GM18507 (cell line): ENCODE measurements at regions not wholly inside any gene's neighbourhood (a gene's known extent, or its start where the extent isn't known, plus 50 kb on each side); places are given as distances from the start of the nearest gene placed in this dataset.
"Not testable (repeated sequence)": the region's sequence is repeated elsewhere in the genome, so short reads cannot be mapped to it uniquely, and the experiment has no call there.

ENCODE experiments used
- DNase-seq: peaks from one replicate; pipeline ENCODE4 v3.0.0; 2011; ENCODE audit warnings: low read depth; ENCODE audit not compliant: insufficient read length; ENCODE audit errors: extremely low spot score
- FAIRE-seq: peaks from 2 replicates; lab custom pipeline; 2011; peaks lifted over from hg19 to GRCh38; lab: Jason Lieb, UNC

DNA sequence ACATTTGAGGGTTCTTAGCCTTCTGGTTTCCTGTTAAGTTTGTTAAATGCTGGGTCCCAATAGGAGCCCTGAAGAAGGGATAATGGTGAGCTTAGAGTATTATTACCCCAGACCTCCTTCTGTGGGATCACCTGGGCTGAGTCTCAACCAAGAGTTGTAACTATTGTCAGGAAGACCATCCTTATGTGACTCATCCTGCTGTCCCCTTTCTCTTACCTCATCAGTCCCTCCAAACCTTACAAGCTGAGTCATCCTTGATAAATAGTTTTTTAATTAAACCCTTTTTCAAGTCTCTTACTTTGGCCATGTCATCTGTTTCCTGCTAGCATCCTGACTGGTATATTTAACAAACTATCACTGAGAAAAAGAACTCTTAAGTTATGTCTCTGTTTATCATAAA is 502.8 kb downstream of the LRRC70 start:
- no peak for DNase-seq
- no peak for FAIRE-seq

DNA sequence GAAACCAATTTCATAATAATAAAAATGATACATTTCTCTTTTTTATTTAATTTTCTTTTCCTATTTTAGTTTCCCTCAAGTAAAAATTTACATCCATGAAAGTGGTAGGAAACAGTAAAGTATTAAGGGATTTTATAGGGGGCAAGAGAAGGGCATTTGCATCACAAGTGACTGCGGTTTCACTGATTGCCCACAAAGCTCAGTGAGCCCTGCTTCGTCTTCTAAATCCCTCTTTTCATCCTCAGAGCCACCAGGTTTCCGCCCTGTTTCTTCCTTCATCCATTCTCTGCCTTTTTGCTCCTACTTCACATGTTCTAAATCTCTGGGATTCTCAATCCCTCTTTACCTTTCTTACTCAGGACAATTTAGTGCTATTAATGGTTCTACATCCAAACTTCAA is 491.4 kb downstream of the LRRC70 start:
- DNase-seq (no peak), FAIRE-seq (no peak)

DNA sequence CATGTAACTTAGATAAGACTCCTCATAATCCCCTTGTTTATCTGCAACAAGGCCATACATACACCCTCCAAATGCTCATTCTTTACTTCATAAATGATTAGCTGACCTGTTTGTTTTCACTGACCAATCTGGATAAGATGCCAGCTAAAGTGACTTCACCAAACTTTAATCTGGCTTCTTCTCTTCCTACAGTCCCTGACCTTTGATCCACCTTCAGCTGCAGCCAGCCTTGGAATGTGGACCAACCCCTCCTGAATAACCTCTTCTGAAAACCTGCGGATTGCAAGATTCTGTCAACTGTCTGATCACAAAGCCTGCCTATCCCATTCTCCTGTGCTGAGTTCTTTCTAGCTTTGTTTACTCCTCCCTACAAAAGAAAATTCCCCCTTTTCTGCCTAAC is 476.8 kb downstream of the LRRC70 start:
- no peak for DNase-seq
- FAIRE-seq: no peak

DNA sequence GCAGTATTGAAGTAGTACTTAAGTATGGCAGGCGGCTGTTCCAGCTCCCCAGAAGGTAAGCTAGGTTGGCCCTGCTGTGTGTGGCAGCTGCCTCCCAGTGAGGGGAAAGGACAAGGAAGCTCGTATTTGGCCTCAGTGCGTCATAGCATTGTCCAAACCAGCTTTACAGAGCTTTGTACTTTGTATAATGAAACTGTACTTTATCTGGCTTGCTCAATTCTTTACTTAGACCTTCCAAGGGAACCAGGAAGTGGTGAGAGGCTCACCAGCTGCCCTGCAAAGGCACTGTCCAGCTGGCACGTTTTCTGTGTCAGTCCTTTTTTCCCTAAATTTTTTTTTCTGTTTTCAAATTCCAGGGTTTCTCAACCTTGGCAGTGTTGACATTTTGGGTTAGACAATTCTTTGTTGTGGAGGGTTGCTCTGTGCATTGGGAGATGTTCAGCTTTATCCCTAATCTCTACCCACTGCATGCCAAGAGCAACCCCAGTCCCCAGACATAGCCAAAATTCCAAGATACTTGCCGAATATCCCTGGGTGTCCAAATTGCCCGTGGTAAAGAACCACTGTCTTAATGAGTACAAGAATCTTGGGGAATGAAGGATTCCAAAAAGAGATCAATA is 474.5 kb downstream of the LRRC70 start:
- DNase-seq: no peak
- no peak for FAIRE-seq

DNA sequence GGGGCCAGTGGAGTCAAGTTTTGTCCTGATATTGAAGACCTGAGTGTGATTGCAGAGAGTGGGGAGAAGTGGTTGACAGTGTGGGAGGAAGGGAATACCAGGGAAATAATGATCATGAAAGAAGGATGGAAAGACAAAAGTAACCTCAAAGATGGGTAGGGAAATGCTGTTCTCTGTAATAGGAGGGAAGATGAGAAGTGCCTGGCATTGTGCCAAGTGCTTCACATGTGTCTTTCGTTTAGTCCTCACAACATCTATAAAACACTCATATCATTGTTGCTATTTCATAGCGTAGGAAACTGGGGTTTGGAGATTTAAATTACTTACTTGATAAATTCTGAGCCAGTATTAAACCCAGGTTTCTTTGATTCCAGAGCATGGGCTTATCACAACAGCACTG is 472.3 kb downstream of the LRRC70 start:
- no peak for FAIRE-seq
- DNase-seq: no peak

DNA sequence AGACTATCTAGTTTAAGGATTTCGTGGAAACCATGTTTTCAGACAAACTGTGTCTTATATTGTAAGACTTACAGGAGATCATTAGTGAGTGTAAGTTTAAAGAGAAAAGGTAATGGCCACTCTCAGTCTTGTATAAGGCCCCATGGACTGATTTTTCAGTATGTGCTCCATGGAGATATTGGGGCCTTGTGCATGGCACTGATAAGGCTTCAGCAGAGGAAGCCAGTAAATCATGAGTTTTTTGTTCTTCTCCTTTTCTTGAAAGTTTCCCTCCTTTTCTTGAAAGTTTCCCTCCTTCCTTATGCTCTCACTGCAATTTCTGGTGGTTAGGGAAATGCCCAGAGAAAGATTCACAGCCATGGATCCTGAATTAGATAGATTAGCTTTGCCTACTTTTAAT is 471.3 kb downstream of the LRRC70 start:
- DNase-seq (no peak), FAIRE-seq (no peak)

DNA sequence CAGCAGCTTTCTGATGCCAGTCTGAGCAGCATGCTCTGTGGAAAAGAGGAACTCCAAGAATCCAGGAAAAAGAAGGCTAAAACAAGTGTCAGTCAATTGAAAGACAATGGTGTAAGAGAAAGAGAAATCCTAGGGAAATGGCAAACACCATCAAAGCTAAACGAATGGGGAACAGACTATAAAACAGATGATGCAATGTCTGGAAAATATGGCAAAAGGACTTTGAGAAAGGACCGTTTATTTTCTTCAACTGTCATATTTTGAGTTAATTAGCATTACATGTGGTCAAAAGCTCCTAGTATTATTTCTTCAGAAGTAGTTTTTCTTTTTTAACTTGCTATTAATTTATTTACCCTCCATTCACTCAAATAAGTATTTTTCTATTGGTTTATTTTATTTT is 465.2 kb downstream of the LRRC70 start:
- DNase-seq (no peak), FAIRE-seq (no peak)

DNA sequence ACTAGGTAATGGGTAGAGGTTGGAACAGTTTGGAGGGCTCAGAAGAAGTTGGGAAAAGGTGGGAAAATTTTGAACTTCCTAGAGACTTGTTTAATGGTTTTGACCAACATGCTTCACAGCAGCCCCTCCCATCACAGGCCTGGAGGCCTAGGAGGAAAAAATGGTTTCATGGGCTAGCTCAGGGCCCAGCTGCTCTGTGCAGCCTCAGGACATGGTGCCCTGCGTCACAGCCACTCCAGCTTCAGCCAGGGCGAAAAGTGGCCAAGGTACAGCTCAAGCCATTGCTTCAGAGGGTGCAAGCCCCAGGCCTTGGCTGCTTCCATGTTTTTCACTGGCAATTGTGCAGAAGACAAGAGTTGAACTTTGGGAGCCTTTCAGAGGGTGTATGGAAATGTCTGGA is 453.7 kb downstream of the LRRC70 start:
- DNase-seq (no peak), FAIRE-seq (no peak)

DNA sequence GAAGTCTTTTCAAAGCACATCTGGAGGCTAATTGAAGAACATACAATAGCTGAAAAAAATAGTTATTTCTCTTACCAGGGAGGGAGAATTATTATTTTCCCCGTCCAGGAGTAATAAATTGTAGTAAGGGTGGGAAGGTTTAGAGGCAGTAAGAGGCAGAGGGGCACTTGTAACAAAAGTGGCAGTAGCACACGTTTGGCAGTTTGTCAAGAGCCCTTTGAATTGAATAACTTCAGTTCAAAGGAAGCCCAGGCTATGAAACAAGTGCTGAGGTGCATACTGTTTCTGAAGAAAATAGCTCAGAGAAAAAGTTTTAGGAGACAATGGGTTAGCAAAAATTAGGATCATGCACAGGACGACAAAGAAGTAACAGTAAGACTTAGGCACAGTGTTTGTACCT is 451.3 kb downstream of the LRRC70 start:
- DNase-seq: no peak
- no peak for FAIRE-seq

DNA sequence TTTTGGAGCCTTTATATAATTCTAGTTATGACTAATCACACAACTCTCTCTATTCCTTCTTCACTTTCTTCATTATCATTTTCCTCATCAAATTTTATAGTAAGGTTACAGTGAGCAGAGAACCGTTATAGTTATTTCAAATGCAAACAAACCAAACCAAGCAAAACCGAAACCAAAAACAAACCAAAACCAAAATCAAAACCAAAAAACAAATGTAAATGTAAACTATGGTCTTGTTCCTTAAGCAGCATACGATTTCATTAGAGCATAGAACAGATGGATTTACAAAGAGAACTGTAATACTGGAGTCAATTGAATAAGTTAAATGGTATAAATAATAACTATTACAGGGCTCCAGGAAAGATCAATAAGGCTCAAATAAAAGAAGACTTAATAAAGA is 447.1 kb downstream of the LRRC70 start:
- DNase-seq (no peak), FAIRE-seq (peak; percentile 64)

DNA sequence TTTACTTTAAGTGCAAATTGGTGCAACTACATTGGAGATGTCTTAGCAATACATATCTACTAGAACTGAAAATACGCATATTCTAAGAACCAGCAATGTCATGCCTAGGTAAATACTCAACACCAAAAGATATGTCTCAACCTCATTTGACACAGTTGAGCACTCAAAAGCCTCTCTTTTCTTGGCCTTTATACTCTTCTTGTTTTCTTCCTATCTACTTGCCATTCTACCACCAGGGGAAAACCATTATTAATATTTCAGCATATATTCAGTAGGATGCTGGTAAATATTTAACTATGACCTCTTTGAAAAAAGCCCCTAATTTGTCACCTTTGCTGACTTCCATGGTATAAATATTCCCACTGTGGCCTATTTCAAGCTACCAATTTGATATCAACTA is 443.8 kb downstream of the LRRC70 start:
- no peak for DNase-seq
- no peak for FAIRE-seq

DNA sequence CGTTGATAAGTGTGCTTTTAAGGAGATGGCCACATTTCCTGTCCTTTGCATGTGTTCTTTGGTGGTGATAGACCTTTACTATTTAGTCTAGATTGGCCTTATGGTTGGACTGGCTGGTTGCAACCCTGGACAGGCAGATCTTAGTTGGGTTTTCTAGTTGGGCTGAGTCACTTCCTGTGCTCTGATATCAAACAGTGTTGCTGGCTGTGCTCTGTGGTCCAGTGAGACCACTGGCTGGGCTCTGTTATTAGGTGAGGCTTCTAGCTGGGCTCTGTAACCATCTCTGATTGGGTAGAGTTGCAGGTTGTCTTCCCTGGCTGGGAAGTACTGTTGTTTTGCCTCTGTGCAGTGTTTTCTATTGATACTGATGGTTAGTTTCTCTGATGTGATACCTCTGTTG is 432.5 kb downstream of the LRRC70 start:
- no peak for FAIRE-seq
- no peak for DNase-seq

DNA sequence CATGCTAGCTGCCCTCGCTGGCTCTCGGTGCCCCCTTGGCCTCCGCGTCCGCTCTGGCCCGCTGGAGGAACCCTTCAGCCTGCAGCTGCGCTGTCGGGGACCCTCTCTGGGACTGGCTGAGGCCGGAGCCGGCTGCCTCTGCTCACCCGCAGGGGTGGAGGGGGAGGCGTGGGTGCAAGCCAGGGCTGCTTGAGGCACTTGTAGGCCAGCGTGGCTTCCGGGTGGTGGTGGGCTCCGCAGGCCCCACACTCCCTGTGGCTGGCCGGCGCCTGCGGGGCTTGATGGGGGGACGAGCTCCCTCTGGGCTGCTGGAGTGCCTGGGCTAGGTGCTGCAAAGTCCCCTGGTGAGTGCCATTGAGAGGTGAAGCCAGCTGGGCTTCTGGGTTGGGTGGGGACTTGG is 429.6 kb downstream of the LRRC70 start:
- DNase-seq (no peak), FAIRE-seq (no peak)

DNA sequence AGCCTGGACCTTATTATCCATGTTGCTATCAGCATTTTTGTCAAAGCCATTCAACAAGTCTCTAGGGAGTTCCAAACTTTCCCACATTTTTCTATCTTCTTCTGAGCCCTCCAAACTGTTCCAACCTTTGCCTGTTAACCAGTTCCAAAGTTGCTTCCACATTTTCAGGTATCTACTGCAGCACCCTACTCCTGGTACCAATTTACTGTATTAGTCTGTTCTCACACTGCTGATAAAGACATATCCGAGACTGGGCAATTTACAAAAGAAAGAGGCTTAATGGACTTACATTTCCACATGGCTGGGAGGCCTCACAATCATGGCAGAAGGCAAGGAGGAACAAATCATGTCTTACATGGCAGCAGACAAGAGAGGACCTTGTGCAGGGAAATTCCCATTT is 416.2 kb downstream of the LRRC70 start:
- FAIRE-seq, DNase-seq: not testable (repeated sequence)

DNA sequence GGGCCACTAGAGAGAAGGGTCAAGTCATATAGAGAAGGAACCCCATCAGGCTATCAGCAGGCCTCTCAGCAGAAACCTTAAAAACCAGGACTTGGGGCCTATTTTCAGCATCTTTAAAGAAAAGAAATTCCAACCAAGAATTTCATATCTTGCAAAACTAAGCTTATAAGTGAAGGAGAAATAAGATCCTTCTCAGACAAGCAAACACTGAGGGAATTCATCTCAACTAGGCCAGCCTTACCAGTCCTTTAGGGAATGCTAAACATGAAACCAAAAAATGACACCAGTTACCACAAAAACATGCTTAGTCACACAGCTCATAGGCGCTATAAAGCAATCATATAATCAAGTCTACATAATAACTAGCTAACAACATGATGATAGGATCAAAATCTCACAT is 407.1 kb downstream of the LRRC70 start:
- no peak for DNase-seq
- FAIRE-seq: no peak

DNA sequence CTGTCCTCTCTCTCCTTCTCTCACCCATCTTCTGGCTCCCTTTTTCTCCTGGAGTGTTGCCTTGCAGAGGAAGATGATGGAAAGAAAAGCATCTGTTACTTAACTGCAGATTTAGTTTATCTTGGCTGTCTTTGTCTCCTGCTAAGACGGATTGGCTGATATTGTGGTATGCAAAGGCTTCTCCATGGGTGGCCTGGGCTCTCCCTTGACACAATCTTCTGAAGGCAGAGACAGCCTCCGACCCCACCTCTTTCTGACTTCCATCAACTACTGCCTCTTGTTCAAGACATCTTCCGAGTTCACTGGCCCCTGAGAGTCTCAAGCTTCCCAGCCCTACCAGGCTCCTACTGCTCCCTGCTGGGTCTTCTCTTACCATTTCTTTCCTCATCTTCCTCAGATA is 403.7 kb downstream of the LRRC70 start:
- no peak for DNase-seq
- no peak for FAIRE-seq

DNA sequence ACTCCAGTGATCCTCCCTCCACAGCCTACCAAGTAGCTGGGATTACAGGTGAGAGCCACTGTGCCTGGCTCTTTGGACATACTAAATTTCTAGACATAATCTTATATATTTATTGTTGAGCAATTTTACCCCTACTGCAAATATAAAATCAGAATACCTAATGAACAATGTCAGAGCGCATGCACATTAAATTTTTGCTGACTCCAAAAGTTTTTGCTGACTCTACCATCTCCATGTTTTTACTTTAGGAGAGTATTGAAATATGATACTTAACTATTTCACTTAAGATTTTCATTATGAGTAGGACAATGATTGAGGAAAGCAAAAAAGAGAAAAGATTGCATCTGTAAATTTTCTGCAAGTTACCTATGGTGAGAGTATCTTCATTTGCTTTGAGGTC is 402.3 kb downstream of the LRRC70 start:
- DNase-seq: no peak
- FAIRE-seq: no peak

DNA sequence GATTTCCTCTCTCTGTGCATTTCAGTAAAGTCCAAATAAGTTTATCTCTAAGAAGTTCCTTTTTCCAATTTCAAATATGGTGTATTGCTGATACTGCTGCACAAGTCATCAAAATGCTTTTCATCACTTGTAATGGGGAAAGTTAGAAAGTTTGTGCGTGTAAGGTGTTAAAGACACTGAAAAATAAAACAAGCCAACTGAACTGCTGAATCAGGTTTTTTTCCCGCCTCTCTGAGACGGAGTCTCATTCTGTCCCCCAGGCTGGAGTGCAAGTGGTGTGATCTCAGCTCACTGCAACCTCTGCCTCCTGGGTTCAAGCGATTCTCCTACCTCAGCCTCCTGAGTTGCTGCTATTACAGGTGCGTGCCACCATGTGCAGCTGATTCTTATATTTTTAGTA is 400.9 kb downstream of the LRRC70 start:
- no peak for DNase-seq
- no peak for FAIRE-seq

DNA sequence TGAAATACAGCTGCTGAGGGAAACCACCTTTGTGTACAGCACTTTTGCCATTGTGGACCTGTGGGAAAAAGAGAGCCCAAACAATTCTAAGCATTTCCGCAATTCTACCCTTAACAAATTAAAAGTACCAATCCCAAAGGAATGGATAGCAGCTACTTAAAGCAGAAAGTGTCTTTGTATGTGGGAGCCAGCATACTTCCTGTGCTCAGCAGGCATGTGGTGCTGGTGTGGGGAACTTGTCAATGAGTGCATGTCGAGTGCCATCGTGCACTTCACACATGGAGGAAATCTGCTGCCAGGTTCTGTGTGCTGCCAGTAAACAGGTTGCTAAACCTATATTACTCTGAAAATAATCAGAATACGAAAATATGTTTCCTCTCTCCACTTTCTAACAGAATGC is 399.0 kb downstream of the LRRC70 start:
- DNase-seq (no peak), FAIRE-seq (no peak)

DNA sequence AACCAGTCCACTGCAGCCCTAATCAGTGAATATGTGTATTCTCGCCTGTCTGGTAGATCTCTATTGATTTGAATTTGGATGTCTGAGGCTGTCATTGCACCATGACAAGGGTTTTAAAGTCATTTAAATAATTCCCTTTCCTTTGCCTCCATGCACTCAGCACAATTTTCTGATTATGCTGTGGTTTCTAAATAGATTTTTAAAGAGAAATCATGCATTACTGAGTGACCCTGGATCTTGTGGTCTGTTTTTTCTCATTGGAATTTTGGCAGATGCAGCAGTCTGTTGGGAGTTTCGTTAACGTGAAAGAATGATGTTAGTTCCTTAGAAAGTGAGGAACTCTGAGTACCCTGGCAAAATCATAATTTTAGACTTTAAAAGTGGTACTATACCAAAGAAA is 396.0 kb downstream of the LRRC70 start:
- DNase-seq: no peak
- FAIRE-seq: no peak

DNA sequence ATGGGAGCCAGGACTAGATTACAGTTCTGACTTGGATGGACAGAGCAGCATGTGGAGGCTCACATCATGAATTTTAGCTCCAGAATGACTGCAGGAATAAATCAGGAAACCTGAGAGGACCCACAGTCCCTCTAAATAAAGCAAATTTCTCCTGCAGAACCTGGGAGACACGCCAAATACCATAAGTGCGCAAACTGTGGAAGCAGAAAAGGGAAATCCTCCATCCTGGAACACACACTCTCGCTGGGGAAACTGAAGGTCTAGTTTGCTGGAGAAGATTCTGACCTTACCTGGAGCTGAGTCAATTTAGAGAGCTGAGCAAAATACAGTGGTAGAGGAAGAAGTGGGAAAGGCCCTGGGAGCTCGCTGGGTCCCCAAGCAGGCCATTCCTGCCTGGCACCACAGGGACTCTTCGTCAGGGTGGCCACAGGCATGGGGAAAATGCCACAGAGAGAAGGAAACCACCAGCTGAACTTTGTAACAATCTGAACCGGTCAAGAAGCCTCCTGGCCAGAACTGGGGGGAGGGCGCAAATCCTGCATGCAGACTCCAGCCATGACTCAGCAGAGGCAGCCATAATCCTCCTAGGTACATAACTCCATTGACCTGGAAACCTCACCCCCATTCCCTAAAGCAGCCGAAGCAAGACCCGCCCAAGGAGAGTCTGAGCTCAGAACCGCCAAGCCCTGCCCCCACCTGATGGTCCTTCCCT is 390.9 kb downstream of the LRRC70 start:
- DNase-seq: no peak
- FAIRE-seq: no peak

DNA sequence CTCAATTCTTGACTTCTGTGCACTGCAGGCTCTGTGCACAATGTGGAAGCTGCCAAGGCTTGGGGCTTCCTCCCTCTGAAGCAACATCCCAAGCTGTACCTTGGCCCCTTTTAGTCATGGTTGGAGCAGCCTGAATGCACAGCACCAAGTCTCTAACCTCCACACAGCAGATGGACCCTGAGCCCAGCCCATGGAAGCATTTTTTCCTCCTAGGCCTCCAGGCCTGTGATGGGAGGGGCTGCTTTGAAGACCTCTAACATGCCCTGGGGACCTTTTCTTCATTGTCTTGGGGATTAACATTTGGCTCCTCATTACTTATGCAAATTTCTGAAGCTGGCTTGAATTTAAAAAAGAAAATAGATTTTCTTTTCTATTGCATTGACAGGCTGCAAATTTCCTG is 385.8 kb downstream of the LRRC70 start:
- no peak for FAIRE-seq

More for the DNA sequence above, 385.8 kb downstream of the LRRC70 start:
- no peak for DNase-seq
